HG03432 (cell line): ENCODE measurements at regions not wholly inside any gene's neighbourhood (a gene's known extent, or its start where the extent isn't known, plus 50 kb on each side); places are given as distances from the start of the nearest gene placed in this dataset.

ENCODE experiments used
- ATAC-seq: cut with Tn5 transposase; IDR thresholded peaks from one replicate; pipeline ENCODE4 v1.9.1; 2021; ENCODE audit warnings: mild to moderate bottlenecking, moderate library complexity; ENCODE audit not compliant: unreplicated experiment

GRCh38 chr1:208759255-208759654, 515.1 kb upstream of the PLXNA2 start:
- no peak for ATAC-seq

GRCh38 chr1:208763971-208764370, 519.8 kb upstream of the PLXNA2 start:
- ATAC-seq = no peak

GRCh38 chr1:208766832-208767231, 522.6 kb upstream of the PLXNA2 start:
- ATAC-seq = no peak

DNA sequence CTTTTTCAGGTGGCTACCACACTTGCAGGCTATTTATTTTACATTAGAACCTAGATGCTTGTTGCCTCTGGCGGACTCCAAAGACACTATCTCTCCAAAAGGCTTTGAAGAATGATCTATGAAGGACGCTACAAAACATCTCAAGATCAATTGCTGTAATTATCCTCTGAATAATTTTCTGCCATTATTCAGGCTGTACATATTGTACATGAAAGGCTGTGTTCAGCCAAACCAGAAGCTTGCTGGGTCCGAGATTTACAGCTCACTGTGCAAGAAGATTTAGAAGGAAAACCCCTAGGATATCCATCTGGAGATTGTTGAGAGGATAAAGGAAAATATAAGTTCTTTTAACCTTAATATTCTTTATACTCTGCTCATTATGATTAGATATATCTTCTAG, 523.6 kb upstream of the PLXNA2 start:
- no peak for ATAC-seq

DNA sequence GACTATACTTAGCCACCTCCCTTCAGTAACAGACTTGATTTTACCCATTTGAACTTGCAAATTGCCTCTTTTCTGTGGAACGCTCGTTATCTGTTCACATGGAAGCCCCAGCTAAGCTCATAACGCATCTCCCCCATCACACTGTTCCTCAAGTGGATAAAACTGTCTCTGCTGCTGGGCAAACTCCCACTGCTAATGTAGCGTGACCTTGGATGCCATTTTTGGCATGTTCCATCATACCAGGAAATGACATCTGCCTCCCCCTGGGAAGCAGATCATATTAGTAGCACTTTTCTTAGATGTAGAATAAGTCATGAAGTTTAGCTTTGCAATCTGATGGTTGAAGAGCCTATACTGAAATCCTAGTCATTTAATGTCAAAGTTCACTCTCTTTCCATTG, 528.7 kb upstream of the PLXNA2 start:
- no peak for ATAC-seq

- no peak for ATAC-seq
Measured at GRCh38 chr1:208775841-208776240, 531.7 kb upstream of the PLXNA2 start.

DNA sequence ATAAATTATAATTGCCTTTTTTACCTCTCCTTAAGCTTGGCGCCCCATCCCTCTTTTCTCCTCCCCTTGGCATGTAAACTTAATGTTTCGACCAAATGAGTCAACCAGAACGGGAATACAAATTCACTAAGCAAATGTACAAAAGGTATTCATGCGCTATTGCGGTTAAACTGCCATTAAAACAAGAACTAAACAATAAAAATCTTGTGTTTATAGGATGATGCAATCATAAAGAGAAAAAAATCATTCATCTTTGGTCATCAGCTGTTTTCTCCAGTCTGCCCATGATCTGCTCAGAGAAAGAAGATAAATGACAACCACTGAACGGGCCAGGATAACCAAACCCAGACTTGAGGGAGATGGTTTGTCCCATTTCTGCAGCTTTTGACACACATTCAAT, 534.2 kb upstream of the PLXNA2 start:
- no peak for ATAC-seq

DNA sequence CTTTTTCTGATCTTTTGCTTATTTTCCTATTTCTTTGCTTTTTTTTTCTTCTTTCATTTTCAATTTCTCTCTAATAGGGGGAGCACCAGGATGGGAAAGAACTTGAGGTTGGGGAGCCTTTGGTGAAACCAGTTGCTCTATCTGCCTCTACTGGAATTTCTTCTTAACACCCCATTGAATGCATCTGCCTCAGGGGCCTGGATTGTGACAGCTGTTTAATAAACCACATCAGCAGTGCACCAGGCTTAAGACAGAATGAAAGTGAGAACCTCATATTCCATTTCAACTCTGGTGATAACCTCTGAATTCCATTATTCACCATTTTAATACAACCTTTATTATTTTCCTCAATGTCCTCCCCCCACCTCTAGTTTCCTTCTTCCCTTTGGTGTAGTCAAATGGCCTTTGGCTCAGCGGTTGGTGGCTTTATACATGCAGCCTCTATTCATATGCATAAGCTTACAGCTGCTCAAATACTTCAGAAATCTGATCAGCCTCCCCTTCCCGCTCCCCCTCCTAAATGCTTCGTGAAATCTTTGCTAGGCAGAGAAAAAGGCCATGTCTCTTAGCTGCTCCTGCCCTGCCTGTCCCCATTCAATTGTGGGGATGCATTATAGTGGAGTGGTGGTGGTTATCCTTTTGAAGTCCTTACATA, 537.3 kb upstream of the PLXNA2 start:
- ATAC-seq = no peak

DNA sequence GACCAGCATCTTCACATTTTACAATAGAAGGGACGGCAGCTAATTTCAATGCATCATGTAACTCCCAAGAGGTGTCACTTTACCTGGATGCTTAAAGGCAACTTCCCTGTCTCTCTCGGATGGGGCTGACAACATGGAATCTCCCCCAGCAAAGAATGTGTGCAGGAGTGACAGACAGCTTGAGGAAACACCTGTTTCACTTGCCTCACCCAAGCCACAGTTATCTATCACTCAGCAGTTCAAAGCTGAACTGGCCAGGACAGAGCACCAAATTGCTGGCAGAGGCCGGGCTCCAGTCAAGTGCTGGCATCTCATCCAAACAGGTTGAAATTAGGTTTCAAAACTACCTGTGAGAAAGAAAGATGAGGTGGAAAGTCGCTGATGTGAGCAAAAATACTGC, 538.0 kb upstream of the PLXNA2 start:
- ATAC-seq = no peak

DNA sequence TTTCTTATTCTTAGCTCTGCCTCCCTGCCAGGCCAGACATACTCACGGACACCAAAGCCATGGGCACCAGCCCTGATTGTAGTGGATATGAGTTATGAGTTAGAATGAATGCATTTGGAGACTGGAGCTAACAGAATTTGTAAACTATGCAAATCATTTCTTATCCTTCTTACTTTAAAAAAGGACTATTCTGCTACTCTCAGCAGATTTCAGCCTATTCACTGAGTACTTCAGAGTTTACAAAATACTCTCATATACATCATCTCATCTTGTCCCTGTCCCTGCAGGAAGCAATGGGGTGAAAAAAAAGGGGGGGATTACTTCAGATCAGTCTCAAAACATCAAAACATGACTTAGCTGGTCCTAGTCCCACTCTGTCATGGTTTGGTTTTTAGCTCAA, 541.4 kb upstream of the PLXNA2 start:
- no peak for ATAC-seq

- no peak for ATAC-seq
Measured at GRCh38 chr1:208787219-208787618, 543.0 kb upstream of the PLXNA2 start.

DNA sequence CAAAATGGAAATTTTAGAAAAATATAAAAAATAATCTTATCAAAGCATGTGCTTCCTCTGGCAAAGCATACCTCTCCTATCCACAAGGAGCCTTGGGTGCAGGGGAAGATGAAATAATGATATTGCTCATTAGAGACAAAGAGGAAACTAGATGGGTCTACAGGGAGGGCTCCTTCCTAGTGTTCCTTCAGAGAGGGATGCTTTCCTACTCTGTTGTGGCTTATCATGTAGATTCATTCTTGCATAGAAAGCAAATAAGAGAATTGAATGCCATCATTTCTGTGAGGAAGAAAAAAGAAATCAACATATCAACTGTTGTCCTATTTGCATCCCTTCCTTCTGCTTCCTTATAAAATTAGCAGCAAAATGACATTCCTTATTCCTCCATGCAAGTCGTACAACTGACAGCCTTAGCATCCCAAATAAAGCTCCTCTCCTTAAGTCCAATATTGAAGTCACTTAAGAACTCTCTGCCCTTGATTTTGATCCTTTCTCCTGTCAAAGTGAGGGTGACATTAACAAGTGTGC, 543.9 kb upstream of the PLXNA2 start:
- no peak for ATAC-seq

DNA sequence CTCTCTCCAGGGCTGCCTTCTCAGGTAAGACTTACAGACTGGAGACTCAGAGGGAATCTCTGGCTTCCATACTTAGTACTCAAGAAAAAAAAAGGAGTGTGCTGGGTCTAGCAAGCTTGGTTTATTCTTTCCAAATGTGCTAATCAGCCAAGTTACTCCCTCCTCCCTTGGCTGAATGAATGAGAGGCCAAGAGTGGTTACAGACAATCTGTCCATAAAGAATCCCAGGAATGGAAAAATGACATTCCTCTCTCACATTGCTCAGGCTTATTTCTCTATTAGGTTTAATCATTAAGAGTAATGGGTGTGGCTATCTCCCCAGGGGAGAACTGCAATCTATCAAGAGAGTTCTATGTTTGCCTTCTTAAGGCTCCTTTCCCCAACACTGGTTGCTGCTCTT, 547.3 kb upstream of the PLXNA2 start:
- ATAC-seq = no peak

- ATAC-seq = no peak
Measured at GRCh38 chr1:208793861-208794345, 549.7 kb upstream of the PLXNA2 start.

DNA sequence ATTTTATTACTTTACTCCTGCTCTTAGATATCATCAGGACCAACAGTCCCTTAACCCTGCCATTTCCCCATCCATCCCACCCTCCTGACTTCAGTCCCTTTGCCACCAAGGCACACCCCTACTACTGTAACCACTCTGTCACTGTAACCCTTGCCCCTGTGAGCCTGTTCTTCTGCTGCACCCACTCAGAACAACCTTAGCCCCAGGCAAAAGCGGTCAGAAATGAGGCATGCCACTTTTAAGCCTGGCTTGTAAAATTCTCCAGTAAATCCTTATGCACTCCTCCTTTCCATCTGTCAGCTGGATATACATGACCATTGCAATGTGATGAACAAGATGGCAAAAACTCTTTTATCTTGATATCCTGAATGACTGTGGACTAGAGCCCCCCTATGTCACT, 555.0 kb upstream of the PLXNA2 start:
- no peak for ATAC-seq

- ATAC-seq = no peak
Measured at GRCh38 chr1:208803011-208803811, 559.0 kb upstream of the PLXNA2 start.

DNA sequence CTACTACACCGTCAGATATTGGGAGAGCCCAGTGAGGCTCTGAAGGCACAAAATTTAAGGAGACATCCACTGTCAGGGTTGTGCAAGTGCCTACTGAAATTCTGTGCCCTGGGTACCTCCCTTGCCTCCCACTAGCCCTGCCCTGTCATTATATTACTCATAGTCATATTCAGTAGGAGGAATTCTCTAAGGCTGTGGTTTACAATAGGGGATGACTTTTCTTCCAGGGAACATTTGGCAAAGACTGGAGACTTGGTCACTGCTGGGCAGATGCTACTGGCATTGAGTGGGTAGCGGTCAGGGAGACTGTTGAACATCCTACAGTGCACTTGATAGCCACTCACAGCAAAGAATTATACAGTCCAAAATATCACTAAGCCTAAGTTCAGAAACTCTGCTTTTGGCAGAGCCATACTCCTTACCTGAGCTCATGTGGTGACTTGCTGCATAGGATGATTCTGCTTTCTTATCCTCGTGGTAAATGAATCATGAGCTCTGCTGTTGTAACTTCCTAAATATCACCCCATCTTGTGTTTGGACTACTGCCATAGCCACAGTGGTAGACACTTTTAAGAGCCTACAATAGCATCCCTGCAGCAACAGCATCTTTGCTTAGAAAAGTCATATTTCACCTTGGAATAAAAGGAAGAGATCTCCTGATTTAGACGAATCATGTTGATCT, 563.4 kb upstream of the PLXNA2 start:
- no peak for ATAC-seq

DNA sequence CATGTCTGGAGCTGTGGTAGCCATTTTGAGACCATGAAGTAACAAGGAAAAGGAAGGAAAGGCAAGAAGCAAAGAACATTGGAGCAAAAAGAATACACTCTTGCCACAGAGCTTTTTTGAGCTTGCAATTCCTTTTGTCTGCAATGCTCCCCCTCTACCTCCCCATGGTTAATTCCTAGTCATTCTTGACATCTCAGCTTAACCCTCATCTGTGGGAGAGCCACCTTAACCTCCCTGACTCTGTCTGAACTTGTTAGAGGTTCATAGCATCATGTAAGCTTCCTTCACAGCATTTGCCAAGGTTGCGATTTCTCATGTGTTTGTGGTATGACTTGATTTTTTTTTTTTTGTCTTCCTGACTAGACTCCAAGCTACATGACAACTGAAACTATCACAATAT, 564.1 kb upstream of the PLXNA2 start:
- no peak for ATAC-seq

DNA sequence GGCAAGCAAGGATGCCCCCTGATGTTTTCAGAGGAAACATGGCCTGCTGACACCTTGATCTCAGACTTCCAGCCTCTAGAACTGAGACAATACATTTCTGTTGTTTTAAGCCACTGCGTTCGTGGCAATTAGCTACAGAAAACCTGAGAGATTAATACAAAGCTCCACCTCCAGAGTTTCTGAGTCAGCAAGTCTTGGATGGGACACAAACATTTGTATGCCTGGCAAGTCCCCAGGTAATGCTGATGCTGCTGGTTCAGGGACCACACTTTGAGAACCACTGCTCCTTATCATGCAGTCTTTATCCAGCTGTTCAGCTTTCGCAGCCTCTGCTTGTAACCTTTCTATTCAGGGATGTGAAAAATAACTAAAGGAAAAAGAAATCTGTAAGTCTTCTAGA, 565.7 kb upstream of the PLXNA2 start:
- ATAC-seq = no peak

- ATAC-seq = no peak
Measured at GRCh38 chr1:208818770-208819445, 574.7 kb upstream of the PLXNA2 start.

- ATAC-seq = no peak
Measured at GRCh38 chr1:208820580-208821212, 576.5 kb upstream of the PLXNA2 start.
